ENCODE measurements at regions not wholly inside any gene's neighbourhood (a gene's known extent, or its start where the extent isn't known, plus 50 kb on each side); places are given as distances from the start of the nearest gene placed in this dataset.
A peak's percentile ranks its signal among the peaks of the same experiment; 100 is the strongest.

- H3K4me1 ChIP-seq, result no peaks in the 10 kb centered on the region
- TF ChIP-seq POLR2AphosphoS5 (IDR thresholded peaks at IDR 0.05) (no peak), POLR2A (IDR thresholded peaks at IDR 0.05) (no peak), CTCF (IDR thresholded peaks at IDR 0.05 in 8 of 11, conservative IDR thresholded peaks at IDR 0.05 in 3 of 11) (no peak)
- no peaks in the 10 kb centered on the region for H3K36me3 ChIP-seq
- no peak overlapping the region for H3K4me3 ChIP-seq
- no peaks in the 10 kb centered on the region for H3K9me3 ChIP-seq
- no peak overlapping the region for H3K27ac ChIP-seq
- H3K27me3 ChIP-seq (replicated peaks in 1 of 7), result no peaks in the 10 kb centered on the region
- WGBS, 5 donors, result 84 to 91% (median 86%) methylated on average over 19 to 24 of the region's 24 CpGs
- DNase-seq, result peak; percentile 66
- intact Hi-C loops (cut with DNase I; ENCODE audit: low total_unique reads), result no loop called here
Measured at GRCh38 chr20:24792641-24793495, 156.2 kb upstream of the CST7 start.

- Histone ChIP-seq H3K27me3 (replicated peaks in 1 of 7) (no peaks in the 10 kb centered on the region), H3K4me1 (no peaks in the 10 kb centered on the region), H3K27ac (no peak overlapping the region), H3K36me3 (no peaks in the 10 kb centered on the region), H3K9me3 (no peaks in the 10 kb centered on the region), H3K4me3 (no peak overlapping the region)
- TF ChIP-seq CTCF (IDR thresholded peaks at IDR 0.05 in 8 of 11, conservative IDR thresholded peaks at IDR 0.05 in 3 of 11), result no peak
- no peak for TF ChIP-seq POLR2A (IDR thresholded peaks at IDR 0.05)
- no peak for TF ChIP-seq POLR2AphosphoS5 (IDR thresholded peaks at IDR 0.05)
- intact Hi-C loops (cut with DNase I; ENCODE audit: low total_unique reads), result no loop called here
- DNase-seq, result peak; percentile 39
- 34 to 46% (median 38%) methylated on average over 8 of the region's 8 CpGs for WGBS, 5 donors
Measured at GRCh38 chr20:24795436-24795835, 153.6 kb upstream of the CST7 start.

GRCh38 chr20:24796236-24796635, 152.8 kb upstream of the CST7 start:
- no peak overlapping the region for H3K4me3 ChIP-seq
- no peak overlapping the region for H3K27ac ChIP-seq
- H3K4me1 ChIP-seq, result no peaks in the 10 kb centered on the region
- peak; percentile 63 for DNase-seq
- H3K27me3 ChIP-seq (replicated peaks in 1 of 7), result no peaks in the 10 kb centered on the region
- no peaks in the 10 kb centered on the region for H3K9me3 ChIP-seq
- intact Hi-C loops (cut with DNase I; ENCODE audit: low total_unique reads), result no loop called here
- H3K36me3 ChIP-seq, result no peaks in the 10 kb centered on the region
- TF ChIP-seq CTCF (IDR thresholded peaks at IDR 0.05 in 8 of 11, conservative IDR thresholded peaks at IDR 0.05 in 3 of 11), result no peak
- TF ChIP-seq POLR2A (IDR thresholded peaks at IDR 0.05), result no peak
- no peak for TF ChIP-seq POLR2AphosphoS5 (IDR thresholded peaks at IDR 0.05)
- 90 to 97% (median 94%) methylated on average over 9 of the region's 9 CpGs for WGBS, 5 donors

- 82 to 88% (median 87%) methylated on average over 6 of the region's 6 CpGs for WGBS, 5 donors
- Histone ChIP-seq H3K36me3 (no peaks in the 10 kb centered on the region), H3K4me3 (no peak overlapping the region), H3K27me3 (replicated peaks in 1 of 7) (no peaks in the 10 kb centered on the region), H3K9me3 (no peaks in the 10 kb centered on the region), H3K4me1 (no peaks in the 10 kb centered on the region), H3K27ac (no peak overlapping the region)
- intact Hi-C loops (cut with DNase I; ENCODE audit: low total_unique reads), result no loop called here
- no peak for DNase-seq
- no peak for TF ChIP-seq POLR2A (IDR thresholded peaks at IDR 0.05)
- no peak for TF ChIP-seq POLR2AphosphoS5 (IDR thresholded peaks at IDR 0.05)
- no peak for TF ChIP-seq CTCF (IDR thresholded peaks at IDR 0.05 in 8 of 11, conservative IDR thresholded peaks at IDR 0.05 in 3 of 11)
Measured at GRCh38 chr20:24797113-24797512, 152.0 kb upstream of the CST7 start.
